ENCODE measurements at regions not wholly inside any gene's neighbourhood (a gene's known extent, or its start where the extent isn't known, plus 50 kb on each side); places are given as distances from the start of the nearest gene placed in this dataset.

DNA sequence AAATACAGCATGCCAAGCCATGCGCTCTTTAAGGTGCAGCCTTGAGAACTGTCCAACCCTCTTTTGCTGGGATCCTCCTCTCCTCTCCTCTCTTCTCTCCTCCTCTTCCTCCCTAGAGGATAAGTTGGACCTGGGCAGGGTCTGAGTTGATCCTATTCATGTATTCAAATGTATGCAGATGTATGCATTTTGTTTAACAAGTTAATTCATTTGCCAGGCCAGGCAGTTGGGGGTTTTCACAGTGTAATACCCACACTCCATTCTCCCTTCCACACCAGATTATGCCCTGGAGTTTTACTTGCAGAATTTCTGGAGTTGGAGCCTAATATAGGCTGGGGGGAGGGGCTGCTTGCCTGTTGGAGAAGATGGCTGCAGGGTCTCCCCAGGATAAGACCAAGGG, 226.2 kb upstream of the SDK2 start:
- no peaks in the 10 kb centered on the region for H3K27me3 Mint-ChIP-seq (ENCODE audit: low read depth)
- DNase-seq: no peak
- peaks cover 23% of the 10 kb centered on the region for H3K4me1 Mint-ChIP-seq (ENCODE audit: low read depth)
- H3K4me3 Mint-ChIP-seq: no peak overlapping the region
- no peaks in the 10 kb centered on the region for H3K9me3 Mint-ChIP-seq
- no peak for ATAC-seq (replicated peaks in 1 of 2)
- H3K36me3 Mint-ChIP-seq (ENCODE audit: insufficient read depth in 2 of 2): no peaks in the 10 kb centered on the region
- H3K27ac Mint-ChIP-seq: no peak overlapping the region

DNA sequence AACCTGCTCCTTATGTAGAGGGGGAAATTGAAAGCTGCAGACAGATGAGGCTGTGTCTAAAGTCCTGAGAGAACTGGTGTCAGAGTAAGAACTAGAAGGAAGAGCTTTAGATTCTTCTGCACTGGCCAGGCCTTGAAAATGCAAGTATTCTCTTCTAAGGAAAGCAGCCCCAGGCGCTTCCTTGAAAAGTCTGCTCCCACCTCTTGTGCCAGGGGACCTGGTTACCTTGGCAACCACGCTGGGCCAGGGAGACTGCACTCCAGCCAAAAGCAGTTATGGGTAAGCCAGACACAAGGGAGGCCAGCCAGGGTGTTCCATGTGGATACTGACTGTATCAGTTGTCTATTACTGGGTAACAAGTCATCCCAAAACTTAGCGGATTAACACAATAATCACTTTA, 228.6 kb upstream of the SDK2 start:
- no peak for DNase-seq
- Mint-ChIP-seq H3K27me3 (ENCODE audit: low read depth) (no peaks in the 10 kb centered on the region), H3K4me3 (no peak overlapping the region), H3K27ac (no peak overlapping the region), H3K36me3 (ENCODE audit: insufficient read depth in 2 of 2) (no peaks in the 10 kb centered on the region), H3K4me1 (ENCODE audit: low read depth) (peaks cover 23% of the 10 kb centered on the region), H3K9me3 (no peaks in the 10 kb centered on the region)
- ATAC-seq (replicated peaks in 1 of 2): no peak

DNA sequence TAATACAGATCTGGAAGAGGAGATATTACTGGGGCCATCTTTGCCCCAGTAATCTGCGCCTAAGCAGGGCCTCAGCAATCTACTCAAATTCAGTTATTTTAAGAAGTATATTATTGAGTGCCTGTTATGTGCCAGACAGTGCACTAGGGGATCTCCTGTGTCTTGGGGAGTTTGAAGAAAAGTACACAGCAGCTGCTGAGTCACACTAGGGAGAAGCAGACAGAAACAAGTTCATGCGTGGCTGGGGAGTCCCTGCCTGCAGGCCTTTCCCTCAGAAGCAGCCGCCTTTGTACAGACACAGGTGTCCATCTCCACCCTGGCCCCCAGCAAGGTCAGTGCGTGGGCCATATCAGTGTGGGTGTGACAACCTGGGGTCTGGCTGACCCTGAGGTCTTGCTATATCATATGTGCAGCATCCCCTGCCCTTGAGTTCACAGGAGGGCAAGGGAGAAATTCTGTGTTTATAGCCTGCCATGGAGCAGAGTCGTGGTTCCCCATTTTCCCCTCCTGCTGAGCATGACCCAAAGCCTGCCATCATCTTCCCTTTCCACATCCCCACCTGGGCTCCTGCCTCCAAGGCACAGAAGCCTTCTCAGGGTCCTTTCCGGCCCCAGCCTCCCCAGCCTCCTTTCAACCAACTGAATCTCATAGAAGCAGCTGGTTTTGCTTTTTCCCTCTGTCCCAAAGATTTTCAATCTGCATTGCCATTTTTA, 229.9 kb upstream of the SDK2 start:
- ATAC-seq (replicated peaks in 1 of 2): peak; percentile 86 to 88

DNA sequence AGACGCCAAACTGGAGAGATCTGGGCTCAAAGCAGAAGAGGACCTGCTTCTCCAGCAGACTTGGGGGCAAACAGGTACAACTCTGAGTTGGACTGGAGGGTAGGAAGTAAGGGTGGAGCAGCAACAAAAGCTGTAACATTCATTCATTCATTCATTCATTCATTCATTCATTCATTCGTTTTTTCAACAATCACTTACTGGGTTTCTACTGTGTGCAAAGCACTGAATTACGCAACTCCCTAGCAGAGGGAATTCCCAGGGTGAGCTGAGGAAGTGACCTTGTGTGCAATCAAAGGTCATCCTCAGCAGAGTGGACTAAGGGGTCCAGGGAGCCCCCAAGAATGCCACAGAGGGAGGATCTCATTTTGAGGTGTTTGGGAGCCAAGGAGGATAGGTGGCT, 231.1 kb upstream of the SDK2 start:
- DNase-seq: no peak
- Mint-ChIP-seq H3K27me3 (ENCODE audit: low read depth) (no peaks in the 10 kb centered on the region), H3K4me3 (no peak overlapping the region), H3K27ac (no peak overlapping the region), H3K4me1 (ENCODE audit: low read depth) (peaks cover 23% of the 10 kb centered on the region), H3K36me3 (ENCODE audit: insufficient read depth in 2 of 2) (no peaks in the 10 kb centered on the region), H3K9me3 (no peaks in the 10 kb centered on the region)
- ATAC-seq (replicated peaks in 1 of 2): no peak

More for the DNA sequence above, 229.9 kb upstream of the SDK2 start:
- Mint-ChIP-seq H3K4me3 (no peak overlapping the region), H3K9me3 (no peaks in the 10 kb centered on the region), H3K4me1 (ENCODE audit: low read depth) (peaks cover 23% of the 10 kb centered on the region), H3K27ac (no peak overlapping the region), H3K27me3 (ENCODE audit: low read depth) (no peaks in the 10 kb centered on the region), H3K36me3 (ENCODE audit: insufficient read depth in 2 of 2) (no peaks in the 10 kb centered on the region)
- DNase-seq: peak; percentile 13 to 30

DNA sequence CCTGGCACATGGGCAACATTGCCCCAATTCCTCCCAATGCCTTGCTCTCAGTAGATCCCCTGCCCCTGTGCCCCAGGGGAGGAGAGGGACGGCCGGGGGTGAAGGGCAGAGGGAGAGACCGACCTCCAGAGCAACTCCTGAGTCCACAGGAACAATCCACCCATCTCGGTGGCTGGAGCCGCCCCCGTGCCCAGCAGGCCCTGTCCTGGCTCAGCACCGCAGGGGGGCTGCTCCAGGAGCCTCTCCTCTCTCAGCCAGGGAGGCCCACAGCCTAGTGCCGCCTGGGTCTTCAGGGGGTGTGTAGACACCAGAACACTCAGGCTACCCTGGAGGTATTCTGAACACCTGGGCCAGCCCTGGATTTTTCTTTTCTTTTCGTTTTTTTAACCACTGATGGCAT, 233.7 kb upstream of the SDK2 start:
- no peaks in the 10 kb centered on the region for H3K9me3 Mint-ChIP-seq
- ATAC-seq (replicated peaks in 1 of 2) (no peak), DNase-seq (no peak)
- no peak overlapping the region for H3K27ac Mint-ChIP-seq
- no peaks in the 10 kb centered on the region for H3K27me3 Mint-ChIP-seq (ENCODE audit: low read depth)
- H3K4me1 Mint-ChIP-seq (ENCODE audit: low read depth): peaks cover 18% of the 10 kb centered on the region
- no peaks in the 10 kb centered on the region for H3K36me3 Mint-ChIP-seq (ENCODE audit: insufficient read depth in 2 of 2)
- H3K4me3 Mint-ChIP-seq: no peak overlapping the region

DNA sequence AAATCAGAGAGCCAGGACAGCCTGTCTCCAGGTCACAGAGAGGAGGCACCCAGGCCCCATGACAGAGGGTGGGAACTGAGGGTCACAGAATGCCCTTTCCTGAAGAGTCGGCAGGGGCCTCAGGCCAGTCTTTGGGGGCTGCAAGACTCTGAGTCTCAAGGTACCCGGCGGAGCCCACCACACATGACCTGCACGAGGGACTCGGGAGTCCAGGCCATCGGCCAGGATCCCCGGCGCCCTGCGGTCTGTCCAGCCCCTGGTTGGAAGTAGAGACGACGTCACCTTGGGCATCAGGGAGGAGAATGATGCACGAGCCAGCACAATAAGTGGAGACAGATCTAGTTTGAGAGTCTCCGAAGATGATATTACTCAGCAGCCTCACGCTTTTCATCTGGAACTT, 234.7 kb upstream of the SDK2 start:
- DNase-seq: no peak
- no peaks in the 10 kb centered on the region for H3K9me3 Mint-ChIP-seq
- no peak overlapping the region for H3K27ac Mint-ChIP-seq
- no peaks in the 10 kb centered on the region for H3K27me3 Mint-ChIP-seq (ENCODE audit: low read depth)
- no peak for ATAC-seq (replicated peaks in 1 of 2)
- H3K36me3 Mint-ChIP-seq (ENCODE audit: insufficient read depth in 2 of 2): no peaks in the 10 kb centered on the region
- H3K4me3 Mint-ChIP-seq: no peak overlapping the region
- peaks cover 13% of the 10 kb centered on the region for H3K4me1 Mint-ChIP-seq (ENCODE audit: low read depth)

DNA sequence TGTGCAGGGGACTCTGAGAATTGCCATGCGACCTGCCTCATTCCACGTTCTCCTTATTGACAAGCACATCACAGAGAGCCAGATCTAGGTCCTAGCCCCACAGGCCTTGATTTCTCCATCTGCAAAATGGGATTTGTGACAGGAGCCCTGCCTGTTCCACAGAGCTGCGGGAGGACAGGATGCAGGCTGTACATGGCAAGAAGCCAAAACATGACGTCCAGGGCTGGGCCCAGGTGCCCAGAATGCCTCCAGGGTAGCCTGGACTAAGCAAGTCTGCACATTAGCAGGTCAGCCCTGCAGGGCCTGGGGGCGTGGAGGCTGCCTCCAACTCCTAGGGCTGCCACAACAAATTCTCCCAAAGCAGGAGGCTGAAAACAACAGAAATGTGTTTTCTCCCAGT, 235.7 kb upstream of the SDK2 start:
- ATAC-seq (replicated peaks in 1 of 2) (no peak), DNase-seq (no peak)
- H3K27ac Mint-ChIP-seq: no peak overlapping the region
- peaks cover 3% of the 10 kb centered on the region for H3K4me1 Mint-ChIP-seq (ENCODE audit: low read depth)
- H3K4me3 Mint-ChIP-seq: no peak overlapping the region
- H3K36me3 Mint-ChIP-seq (ENCODE audit: insufficient read depth in 2 of 2): no peaks in the 10 kb centered on the region
- H3K9me3 Mint-ChIP-seq: no peaks in the 10 kb centered on the region
- H3K27me3 Mint-ChIP-seq (ENCODE audit: low read depth): no peaks in the 10 kb centered on the region

DNA sequence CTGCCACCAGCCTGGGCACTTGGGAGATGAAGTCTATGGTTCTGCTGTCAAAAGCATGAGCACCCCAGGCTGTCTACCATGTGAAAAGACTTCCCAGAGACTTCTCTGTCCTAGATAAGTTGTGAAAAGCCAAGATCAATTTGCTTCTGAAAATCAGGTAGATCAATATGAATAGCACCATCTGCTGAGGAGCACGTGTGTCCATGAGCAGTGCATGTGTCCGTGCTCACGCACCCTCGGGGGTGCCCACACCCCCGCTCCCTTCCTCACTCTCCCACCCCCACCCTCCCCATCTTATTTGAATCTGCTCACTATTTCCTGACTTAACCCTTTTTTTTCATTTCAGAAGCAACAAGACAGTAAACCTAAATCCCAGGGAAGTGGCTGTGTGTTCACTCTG, 238.3 kb upstream of the SDK2 start:
- Mint-ChIP-seq H3K36me3 (ENCODE audit: insufficient read depth in 2 of 2) (no peaks in the 10 kb centered on the region), H3K4me3 (no peak overlapping the region), H3K4me1 (ENCODE audit: low read depth) (no peaks in the 10 kb centered on the region), H3K9me3 (no peaks in the 10 kb centered on the region), H3K27me3 (ENCODE audit: low read depth) (no peaks in the 10 kb centered on the region), H3K27ac (no peak overlapping the region)
- DNase-seq (no peak), ATAC-seq (replicated peaks in 1 of 2) (no peak)

DNA sequence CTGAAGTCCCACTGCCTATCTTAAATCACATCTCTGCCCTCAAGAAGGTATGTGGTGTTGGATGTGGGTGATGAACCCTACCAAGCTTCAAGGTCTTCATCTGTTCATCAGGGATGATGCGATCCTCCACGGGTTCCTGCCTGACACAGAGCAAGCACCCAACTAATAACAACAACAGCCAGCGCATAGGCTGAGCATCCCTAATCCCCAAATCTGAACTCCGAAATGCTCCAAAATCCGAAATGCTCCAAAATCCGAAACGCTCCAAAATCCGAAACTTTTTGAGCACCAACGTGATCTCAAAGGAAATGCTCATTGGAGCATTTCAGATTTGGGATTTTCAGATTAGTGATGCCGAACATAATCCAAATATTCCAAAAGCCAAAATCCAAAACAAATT, 238.9 kb upstream of the SDK2 start:
- H3K27ac Mint-ChIP-seq: no peak overlapping the region
- H3K36me3 Mint-ChIP-seq (ENCODE audit: insufficient read depth in 2 of 2): no peaks in the 10 kb centered on the region
- no peaks in the 10 kb centered on the region for H3K4me1 Mint-ChIP-seq (ENCODE audit: low read depth)
- no peaks in the 10 kb centered on the region for H3K9me3 Mint-ChIP-seq
- no peak overlapping the region for H3K4me3 Mint-ChIP-seq
- DNase-seq (no peak), ATAC-seq (replicated peaks in 1 of 2) (no peak)
- no peaks in the 10 kb centered on the region for H3K27me3 Mint-ChIP-seq (ENCODE audit: low read depth)

DNA sequence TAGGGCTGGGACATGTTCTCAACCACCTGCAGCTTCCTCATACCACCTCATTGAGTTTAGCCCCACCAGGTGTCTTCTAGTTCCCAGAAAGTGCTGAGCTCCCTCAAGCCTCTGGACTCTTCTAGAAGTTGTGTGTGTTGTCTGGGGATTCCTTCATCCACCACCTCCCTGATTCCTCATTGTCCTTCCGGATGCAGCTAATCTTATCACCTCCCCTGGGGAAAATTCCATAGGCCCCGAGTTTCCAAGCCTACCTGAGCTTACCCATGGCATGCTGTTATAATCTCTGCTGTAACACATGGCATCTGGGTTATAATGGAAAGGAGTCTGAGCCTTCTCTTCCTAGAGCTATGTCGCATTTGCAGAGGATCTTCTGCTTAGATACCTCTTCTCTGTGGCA, 243.5 kb upstream of the SDK2 start:
- Mint-ChIP-seq H3K4me3 (no peak overlapping the region), H3K36me3 (ENCODE audit: insufficient read depth in 2 of 2) (no peaks in the 10 kb centered on the region), H3K27ac (no peak overlapping the region), H3K27me3 (ENCODE audit: low read depth) (no peaks in the 10 kb centered on the region), H3K4me1 (ENCODE audit: low read depth) (no peaks in the 10 kb centered on the region), H3K9me3 (no peaks in the 10 kb centered on the region)
- DNase-seq (no peak), ATAC-seq (replicated peaks in 1 of 2) (no peak)

DNA sequence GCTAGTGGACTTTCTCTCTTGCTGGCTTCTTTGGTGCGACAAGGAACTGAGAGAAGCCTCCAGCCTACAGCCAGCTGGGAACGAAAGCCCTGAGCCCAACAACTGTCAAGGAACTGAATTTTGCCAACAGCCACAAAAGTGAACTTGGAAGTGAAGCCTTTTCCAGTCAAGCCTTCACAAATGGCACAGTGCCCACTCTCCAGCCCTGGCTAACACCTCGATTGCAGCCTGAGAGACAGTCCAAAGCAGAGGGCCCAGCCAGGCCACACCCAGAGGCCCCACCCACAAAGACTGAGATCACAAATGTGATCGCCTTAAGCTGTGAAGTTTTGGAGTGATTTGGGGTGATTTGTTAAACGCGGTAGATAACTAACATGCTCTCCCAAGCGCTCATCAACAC, 244.6 kb upstream of the SDK2 start:
- H3K9me3 Mint-ChIP-seq: peaks cover 0 to 4% of the 10 kb centered on the region in 2 donors
- H3K4me3 Mint-ChIP-seq: no peak overlapping the region
- DNase-seq: no peak
- ATAC-seq (replicated peaks in 1 of 2): no peak
- no peaks in the 10 kb centered on the region for H3K36me3 Mint-ChIP-seq (ENCODE audit: insufficient read depth in 2 of 2)
- no peaks in the 10 kb centered on the region for H3K27me3 Mint-ChIP-seq (ENCODE audit: low read depth)
- no peaks in the 10 kb centered on the region for H3K4me1 Mint-ChIP-seq (ENCODE audit: low read depth)
- H3K27ac Mint-ChIP-seq: no peak overlapping the region

DNA sequence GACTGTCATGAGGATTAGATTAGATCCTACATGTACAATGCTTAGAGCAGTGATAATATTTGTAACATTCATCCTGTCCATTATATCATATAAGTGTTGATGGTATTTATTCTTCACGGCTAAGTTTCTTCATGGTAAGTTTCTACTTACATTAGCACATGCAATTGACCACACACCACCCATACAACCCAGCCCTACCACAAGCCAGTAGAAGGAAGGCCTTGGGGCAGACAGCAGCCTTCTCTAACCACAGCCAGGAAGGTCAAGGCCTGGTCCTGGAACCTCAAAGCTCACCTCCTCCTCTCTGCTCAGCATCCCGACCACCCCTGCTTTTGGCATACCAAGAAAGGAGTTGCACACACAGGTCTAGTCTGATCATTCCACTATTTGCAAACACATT, 245.2 kb upstream of the SDK2 start:
- no peak for ATAC-seq (replicated peaks in 1 of 2)
- Mint-ChIP-seq H3K9me3 (peaks cover 0 to 4% of the 10 kb centered on the region in 2 donors), H3K27me3 (ENCODE audit: low read depth) (no peaks in the 10 kb centered on the region), H3K36me3 (ENCODE audit: insufficient read depth in 2 of 2) (no peaks in the 10 kb centered on the region), H3K4me1 (ENCODE audit: low read depth) (no peaks in the 10 kb centered on the region), H3K4me3 (no peak overlapping the region), H3K27ac (no peak overlapping the region)
- DNase-seq: no peak

DNA sequence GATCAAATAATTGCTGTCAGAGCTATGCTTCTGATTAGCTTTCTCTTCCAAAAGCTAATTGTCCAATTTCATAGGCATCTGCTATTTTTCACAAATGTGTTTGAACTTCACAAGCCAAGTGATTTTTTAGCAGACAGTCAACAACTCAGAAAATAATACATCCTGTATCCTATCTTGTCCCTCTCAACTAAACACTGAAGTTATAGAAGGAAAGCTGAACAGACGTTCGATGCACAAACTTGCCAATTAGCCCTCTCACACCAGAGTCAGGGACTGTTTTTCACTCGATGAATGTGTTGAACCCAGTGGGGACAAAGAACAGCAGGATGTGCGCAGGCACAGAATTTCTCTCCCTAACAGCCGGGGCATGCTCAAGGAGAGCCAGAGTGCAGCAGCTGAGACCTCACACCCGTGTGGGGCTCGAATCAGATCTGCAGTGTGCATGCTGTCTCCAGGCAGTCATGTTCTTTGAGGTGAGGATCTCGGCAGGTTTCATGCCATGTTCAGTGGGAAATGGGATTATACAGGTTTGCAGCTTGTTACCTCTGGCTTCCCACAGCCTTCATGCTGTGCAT, 246.7 kb upstream of the SDK2 start:
- Mint-ChIP-seq H3K4me3 (no peak overlapping the region), H3K4me1 (ENCODE audit: low read depth) (no peaks in the 10 kb centered on the region), H3K27ac (no peak overlapping the region), H3K36me3 (ENCODE audit: insufficient read depth in 2 of 2) (no peaks in the 10 kb centered on the region), H3K9me3 (peaks cover 0 to 4% of the 10 kb centered on the region in 2 donors), H3K27me3 (ENCODE audit: low read depth) (no peaks in the 10 kb centered on the region)
- DNase-seq (no peak), ATAC-seq (replicated peaks in 1 of 2) (no peak)

DNA sequence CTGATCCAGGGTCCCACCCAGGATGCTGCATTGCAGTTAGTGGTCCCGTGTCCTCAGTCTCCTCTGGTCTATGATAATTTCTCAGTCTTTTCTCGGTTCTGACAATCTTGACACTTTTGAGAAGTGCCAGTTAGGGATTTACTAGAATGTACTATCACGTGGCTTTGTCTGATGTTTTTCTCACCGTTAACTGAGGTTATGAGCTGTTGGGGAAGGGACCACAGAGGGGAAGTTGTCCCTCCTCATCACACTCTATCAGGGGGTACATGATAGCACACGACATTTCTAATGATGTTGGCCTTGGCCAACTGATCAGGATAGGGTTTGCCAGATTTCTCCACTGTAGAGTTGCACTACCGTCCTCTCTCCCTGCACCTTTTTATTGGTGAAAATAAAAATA, 250.9 kb upstream of the SDK2 start:
- Mint-ChIP-seq H3K4me3 (no peak overlapping the region), H3K9me3 (peaks cover 0 to 4% of the 10 kb centered on the region in 2 donors), H3K27ac (no peak overlapping the region), H3K4me1 (ENCODE audit: low read depth) (no peaks in the 10 kb centered on the region), H3K36me3 (ENCODE audit: insufficient read depth in 2 of 2) (no peaks in the 10 kb centered on the region), H3K27me3 (ENCODE audit: low read depth) (peaks cover 11% of the 10 kb centered on the region)
- no peak for DNase-seq
- ATAC-seq (replicated peaks in 1 of 2): no peak

All from activated T-cell treated with anti-CD3 and anti-CD28 coated beads, Interleukin-2, amount 50 U/mL, for 72 hours (primary cell).